Activated naive CD4-positive, alpha-beta T cell (primary cell): ENCODE measurements at regions not wholly inside any gene's neighbourhood (a gene's known extent, or its start where the extent isn't known, plus 50 kb on each side); places are given as distances from the start of the nearest gene placed in this dataset.
A peak's percentile ranks its signal among the peaks of the same experiment; 100 is the strongest.
"Not testable (repeated sequence)": the region's sequence is repeated elsewhere in the genome, so short reads cannot be mapped to it uniquely, and the experiment has no call there.

Experiments
- DNase-seq, 4 experiments: peaks; one replicate each; lab custom pipeline; 2025; lab: John Stamatoyannopoulos, UW

DNA sequence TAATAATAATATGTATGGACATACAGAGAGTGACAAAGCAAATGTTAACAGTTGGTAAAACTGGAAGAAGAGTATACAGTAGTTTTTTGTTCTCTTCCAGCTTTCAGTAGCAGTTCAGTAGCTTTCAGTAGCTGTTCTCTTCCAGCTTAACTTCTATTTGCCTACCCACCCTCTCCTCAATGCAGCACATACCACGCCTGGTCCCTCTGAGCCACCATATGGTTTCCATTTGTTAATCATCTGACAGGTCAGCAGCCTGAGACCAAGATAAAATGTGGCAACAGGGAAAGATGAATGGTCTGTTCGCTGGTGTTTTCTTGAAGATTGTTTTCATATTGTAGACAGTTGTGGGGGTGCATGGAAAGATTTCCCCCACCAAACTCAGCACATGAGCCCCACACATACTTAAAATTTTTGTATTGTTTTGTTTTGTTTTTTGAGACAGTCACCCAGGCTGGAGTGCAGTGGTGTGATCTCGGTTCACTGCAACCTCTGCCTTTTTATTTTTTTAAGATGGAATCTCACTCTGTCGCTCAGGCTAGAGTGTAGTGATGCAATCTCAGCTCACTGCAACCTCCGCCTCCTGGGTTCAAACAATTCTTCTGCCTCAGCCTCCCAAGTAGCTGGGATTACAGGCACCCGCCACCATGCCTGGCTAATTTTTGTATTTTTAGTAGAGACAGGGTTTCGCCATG is 56.8 kb downstream of the ATP6V0E2 start:
- DNase-seq = not testable (repeated sequence)

DNA sequence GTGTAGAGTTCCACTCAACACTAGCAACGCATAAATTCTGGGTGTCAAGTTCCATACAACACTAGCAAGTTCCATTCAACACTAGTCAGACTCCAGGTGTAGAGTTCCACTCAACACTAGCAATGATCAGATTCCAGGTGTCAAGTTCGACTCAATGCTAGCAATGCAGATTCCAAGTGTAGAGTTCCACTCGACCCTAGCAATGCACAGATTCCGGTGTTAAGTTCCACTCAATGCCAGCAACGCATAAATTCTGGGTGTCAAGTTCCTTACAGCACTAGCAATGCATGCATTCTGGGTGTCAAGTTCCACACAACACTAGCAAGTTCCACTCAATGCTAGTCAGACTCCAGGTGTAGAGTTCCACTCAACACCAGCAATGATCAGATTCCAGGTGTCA is 60.0 kb downstream of the ATP6V0E2 start:
- DNase-seq = not testable (repeated sequence)

DNA sequence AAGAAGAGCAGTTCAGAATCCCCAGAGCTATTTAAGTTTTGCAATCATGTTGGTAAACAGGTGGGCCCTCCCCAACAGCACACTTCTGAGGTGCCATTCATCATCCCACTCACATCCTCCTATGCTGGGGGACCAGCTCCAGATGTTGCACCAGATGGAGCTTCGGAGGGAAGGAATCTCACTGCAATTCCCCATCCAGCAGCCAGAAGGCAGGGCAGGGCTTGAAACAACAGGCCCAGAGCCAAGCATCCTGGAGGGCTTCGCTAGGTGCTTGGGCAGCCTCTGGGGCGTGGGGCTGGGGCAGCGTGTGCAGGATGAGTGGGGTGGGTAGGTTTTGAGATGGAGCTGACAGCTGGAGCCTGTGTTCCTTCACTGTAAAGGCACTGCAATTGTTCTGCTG is 73.6 kb downstream of the ATP6V0E2 start:
- DNase-seq = not testable (repeated sequence)

DNA sequence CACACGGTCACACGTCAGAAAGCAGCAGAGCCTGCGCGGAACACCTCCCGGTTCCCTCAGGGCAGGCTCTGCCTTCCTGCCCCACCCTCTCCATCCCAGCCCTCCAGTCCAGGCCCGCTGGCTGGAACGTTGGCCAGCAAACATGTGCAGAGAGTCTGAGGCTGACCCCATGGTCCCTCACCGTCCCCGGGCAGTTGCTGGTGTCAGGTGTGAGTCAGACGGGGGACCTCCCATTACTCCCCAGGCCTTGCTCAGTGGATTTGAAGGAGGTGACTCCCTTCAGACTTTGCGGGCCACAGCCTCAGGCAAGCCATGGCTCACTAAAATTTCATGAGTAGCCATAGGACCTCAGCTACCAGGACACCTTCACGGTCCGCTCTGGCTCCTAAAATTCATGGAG is 74.7 kb downstream of the ATP6V0E2 start:
- DNase-seq = not testable (repeated sequence)

DNA sequence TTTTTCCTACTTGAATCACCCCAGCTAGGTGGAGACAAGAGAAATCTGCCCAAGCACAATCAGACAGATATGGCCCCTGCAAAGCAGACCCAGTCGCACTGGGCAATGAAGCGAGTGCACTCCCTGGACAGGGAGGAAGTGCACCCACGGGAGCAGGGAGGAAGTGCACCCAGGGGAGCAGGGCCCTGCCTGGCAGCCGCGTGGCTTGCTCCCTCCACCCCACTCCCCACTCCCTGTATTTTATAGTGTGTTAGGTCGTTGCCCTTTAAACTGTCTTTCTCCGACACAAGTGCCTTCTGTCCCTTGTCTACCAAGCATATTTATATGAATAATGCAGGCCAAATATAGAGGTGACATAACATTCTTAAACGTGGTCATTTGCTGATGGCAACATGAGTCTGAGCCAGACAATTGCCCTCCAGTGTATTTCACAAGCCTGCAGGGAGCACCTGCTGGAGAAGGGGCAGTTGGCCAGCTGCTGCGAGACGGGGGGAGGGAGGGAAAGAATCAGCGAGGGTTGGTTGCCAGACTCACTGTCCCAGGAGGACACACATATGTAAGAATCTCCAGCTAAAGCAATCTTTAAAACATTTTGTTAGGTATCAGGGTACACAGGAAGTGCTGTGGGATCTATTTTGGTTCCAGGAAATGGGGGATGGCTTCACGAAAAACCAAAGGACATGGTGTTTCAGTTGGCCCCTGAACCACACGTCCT is 76.3 kb downstream of the ATP6V0E2 start:
- DNase-seq = not testable (repeated sequence)

DNA sequence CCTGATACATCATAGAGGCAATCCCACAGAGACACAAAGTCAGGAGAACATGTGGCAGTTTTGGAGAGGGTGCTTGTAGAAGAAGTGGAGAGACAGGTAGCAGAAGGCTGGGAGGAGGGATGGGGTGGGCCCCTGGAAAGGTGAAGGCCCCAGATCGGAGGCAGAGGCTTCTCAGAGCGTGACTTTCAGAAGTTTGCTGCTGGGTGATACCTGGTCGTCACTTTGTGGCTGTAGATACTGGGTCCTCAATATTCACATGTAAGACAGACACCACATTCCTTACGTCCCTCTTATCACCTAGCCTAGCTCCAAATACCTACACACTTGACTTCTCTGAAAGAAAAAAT is 76.8 kb downstream of the ATP6V0E2 start:
- DNase-seq = not testable (repeated sequence)

DNA sequence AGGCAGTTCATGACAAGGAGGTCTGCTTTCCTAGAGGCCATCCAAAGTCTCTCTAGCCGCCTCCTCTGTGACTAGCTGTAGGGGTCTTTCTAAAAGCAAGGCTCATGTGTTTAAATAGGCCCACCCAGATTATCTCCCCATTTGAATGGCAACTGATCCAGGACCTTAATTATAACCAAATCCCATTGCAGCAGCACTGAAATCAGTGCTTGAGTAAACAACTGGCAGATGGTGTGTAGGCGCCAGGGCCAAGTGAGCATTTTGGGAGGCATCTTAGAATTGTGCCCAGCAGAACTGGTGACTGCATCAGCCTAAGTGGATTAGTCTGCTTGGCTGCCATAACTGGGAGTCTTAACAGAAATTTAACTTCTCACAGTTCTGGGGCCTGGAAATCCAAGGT is 77.8 kb downstream of the ATP6V0E2 start:
- not testable (repeated sequence) for DNase-seq

DNA sequence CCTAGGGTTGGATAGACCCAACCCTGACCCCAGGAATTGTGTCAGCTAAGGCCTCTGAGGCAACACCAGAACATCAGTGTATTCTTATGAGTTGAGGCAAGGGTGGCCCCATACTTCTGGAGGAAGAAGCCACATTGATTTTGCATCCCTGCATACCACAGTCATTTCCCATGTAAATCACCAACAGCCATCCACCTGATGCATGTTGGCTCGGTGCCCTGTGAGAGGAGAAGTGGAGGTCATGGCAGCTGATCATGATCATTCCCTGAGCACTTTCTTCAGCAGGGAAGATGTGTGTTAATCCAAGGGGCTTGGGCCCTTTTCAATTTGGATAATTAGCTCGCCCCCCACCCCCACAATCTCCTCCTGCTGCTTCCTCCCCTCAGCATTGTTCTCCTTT is 85.1 kb downstream of the ATP6V0E2 start:
- not testable (repeated sequence) for DNase-seq

DNA sequence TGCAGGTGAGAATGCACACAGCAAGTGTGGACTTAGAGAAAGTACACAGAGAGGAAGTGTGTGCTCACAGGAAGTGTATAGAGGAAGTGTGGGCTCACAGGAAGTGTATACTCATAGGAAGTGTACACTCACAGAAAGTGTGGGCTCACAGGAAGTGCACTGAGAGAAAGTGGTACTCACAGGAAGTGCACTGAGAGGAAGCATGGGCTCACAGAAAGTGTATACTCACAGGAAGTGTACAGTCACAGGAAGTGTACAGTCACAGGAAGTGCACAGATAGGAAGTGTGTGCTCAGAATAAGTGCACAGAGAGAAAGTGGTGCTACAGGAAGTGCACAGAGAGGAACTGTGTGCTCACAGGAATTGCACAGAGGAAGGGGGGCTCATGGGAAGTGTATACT is 87.1 kb downstream of the ATP6V0E2 start:
- DNase-seq = not testable (repeated sequence)

DNA sequence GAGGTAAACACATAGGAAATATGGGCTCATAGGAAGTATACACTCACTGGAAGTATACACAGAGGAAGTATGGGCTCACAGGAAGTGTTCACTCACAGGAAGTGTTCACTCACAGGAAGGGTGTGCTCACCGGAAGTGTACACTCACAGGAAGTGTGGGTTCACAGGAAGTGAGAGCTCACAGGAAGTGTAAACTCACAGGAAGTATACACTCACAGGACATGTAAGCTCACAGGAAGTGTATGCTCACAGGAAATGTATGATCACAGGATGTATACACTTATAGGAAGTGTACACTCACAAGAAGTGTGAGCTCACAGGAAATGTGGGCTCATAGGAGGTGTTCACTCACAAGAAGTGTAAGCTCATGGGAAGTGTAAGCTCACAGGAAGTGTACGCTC is 88.1 kb downstream of the ATP6V0E2 start:
- DNase-seq = peak in 1 of 4 experiments; percentile 4

DNA sequence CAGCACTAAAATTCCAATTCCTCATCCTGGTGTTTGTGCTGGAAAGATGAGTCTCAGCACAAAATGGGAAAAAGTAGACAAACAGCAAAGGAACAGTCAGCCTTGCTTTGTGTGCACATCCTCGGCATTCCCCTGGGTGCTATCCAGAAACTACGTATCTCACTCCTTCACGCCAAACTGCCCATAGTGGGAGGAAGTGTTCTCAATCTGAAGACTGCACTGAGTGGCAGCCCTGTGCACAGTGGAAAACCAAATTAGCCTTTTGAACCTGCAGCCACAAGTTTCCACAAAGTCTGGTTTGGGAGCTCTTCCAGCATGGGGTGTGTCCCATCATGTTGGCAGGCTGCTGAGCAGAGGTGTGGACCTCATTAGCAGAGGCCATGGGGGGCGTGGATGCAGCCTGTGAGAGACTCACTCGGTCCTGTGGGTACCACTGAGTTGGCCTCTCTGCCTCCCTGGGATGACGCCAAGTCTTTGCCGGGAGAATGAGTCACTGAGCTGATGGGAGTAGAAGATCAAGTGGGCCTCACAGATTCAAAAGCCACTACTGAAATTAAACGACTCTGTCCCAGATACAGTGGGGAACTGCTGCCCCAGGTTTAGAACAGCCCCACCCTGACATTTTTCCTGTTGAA is 89.0 kb downstream of the ATP6V0E2 start:
- DNase-seq = not testable (repeated sequence)

DNA sequence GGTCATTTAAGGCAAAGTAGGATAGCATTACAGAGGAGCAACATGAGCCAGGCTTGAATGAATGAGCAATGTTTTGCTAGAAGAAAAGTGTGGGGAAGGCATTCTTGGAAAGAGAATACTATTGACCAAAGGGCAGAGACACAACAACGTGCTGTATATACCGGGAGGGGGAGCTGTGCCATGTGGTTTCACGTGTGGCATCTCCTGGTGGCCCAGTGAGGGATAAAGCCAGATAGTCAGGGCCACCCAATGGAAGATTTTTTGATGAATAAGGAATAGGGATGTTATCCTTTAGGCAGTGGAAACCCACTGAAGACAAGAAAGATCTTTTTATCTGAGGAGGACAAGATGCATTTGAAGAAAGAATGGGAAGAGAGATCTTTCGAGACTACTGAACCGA is 90.2 kb downstream of the ATP6V0E2 start:
- not testable (repeated sequence) for DNase-seq

DNA sequence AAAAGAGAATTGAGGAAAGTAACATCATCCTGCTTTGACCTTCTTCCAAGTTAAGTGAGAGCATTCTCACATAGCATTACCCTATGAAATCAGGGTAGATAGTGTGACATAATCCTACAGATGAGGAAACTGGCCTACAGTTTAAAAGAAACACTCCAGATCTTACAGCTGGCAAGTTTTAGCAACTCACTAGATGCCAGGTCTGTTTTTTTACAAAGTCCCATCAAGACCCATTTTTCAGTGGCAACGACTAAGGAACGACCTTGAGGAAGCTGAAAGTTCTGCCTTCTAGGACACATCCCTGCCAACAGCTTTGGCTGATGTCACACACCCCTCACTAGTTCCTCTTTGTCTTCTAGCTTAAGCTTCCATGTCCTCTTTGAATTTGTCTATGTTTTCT is 92.7 kb downstream of the ATP6V0E2 start:
- not testable (repeated sequence) for DNase-seq

DNA sequence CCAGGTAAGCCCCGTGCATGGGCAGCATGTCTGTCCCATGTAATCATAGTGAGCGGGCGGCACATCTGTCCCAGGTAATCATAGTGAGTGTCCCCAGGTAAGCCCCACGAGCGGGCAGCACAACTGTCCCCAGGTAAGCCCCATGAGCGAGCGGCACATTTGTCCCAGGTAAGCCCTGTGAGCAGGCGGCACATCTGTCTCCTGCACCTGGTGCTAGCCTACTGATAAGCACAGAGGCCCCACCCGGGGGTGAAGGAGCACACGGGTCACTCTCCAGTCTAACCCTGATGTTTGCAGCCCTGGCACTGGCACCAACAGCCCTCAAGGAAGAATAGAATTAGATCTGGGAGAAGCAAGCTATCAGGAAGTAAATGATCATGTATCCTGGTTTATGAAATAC is 99.2 kb downstream of the ATP6V0E2 start:
- DNase-seq = not testable (repeated sequence)

DNA sequence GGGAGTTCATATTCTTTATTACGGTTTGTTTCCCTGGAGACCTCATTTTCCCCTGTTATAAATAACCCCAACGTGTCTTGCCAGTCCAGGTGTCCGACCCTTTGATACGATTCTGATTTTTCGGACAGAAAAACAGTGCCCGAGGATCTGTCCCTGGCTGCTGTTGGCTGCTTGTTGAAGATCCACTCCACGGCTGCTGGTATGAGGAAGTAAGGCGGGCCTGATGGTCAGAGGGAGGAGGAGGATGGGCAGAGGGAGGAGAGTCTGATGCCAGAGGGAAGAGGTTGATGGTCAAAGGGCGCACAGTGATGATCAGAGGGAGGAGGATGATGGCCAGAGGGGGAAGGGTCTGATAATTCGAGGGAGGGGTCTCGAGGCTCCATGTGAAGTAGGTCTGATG is 99.9 kb downstream of the ATP6V0E2 start:
- not testable (repeated sequence) for DNase-seq

DNA sequence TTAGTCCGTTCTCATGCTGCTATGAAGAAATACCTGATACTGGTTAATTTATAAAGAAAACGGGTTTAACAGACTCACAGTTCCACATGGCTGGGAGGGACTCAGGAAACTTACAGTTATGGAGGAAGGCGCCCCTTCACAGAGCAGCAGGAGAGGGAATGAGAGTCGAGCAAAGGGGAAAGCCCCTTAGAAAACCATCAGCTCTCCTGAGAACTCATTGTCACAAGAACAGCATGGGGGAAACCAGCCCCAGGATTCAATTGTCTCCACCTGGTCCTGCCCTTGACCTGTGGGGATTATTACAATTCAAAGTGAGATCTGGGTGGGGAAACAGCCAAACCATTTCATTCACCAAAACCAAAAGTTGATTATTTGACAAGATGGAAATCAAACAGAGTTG is 101.8 kb downstream of the ATP6V0E2 start:
- DNase-seq = not testable (repeated sequence)

DNA sequence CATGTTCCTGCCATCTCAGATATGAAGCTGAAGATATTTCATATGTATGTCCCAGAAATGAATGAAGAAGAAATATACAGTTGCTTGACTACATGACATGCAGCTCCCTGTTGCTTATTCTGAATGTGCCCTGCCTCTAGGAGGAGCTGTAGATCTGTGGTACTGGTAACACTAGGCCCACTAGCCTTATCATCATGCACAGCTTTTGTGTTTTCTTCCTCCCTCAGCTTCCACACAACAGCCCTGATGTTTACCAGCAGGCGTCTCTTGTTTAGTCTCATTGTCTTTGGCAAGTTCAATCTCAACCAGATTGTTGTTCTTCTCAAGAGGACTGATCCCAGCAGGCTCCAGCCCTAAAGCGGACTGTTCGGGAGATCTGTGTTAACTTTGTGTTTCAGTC is 104.8 kb downstream of the ATP6V0E2 start:
- DNase-seq = not testable (repeated sequence)

DNA sequence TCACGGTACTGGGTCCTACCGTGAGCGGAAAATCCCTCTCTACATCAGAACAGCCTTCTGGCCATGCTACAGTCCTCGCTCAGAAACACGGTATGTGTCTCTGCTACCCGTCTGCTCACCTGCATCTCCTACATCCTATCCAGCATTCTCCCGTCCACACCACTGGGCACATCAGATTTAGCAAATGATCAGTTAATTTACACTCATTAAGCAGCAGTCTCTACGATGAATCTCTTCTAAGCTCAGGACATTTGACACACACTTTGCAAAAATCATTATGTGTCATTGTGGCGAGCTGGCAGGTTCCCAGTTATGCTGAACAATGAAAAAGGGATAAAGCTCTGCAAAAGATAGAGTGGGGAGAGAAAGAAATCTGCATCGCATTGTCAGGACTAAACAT is 105.2 kb downstream of the ATP6V0E2 start:
- not testable (repeated sequence) for DNase-seq

DNA sequence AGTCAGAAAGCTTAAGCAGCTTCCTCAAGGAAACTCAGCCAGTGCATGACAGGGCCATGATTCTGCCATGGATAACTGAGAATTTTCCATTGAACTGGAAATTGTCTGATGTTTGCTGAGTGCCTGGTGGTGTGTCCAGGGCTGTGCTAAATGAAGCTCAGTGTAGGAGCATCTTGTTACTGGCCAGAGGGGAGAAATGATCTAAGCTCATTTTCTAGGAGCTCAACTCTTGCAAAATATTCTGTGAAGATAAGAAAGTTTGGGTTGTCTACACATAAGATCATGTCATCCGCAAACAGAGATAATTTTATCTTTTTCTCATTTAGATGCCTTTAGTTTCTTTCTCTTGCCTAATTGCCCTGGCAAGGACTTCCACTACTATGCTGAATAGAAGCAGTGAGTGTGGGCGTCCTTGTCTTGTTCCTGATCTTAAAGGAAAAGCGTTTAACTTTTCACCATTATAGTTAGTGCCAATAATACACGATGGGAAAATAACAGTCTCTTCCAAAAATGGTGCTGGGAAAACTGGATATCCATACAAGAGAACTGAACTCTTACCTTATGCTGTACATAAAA is 108.9 kb downstream of the ATP6V0E2 start:
- DNase-seq = not testable (repeated sequence)

DNA sequence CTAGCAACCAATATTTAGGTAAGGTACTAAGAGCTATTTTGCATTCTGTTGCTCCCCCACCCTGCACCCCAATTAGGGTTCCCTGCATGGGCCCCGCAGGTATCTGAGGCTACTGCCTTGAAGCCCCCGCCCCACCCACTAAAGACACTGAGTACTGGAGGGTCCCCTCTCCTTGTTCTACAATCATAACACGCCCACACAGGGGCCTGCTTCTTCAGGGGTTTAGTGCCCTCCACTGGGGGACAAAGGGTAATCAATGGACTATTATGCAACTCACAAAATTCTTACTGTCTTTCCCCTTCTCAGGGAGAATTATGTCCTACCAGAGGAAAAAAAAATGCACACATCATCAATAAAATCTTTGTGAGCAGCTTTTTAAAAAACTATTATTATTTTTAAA is 113.1 kb downstream of the ATP6V0E2 start:
- not testable (repeated sequence) for DNase-seq

DNA sequence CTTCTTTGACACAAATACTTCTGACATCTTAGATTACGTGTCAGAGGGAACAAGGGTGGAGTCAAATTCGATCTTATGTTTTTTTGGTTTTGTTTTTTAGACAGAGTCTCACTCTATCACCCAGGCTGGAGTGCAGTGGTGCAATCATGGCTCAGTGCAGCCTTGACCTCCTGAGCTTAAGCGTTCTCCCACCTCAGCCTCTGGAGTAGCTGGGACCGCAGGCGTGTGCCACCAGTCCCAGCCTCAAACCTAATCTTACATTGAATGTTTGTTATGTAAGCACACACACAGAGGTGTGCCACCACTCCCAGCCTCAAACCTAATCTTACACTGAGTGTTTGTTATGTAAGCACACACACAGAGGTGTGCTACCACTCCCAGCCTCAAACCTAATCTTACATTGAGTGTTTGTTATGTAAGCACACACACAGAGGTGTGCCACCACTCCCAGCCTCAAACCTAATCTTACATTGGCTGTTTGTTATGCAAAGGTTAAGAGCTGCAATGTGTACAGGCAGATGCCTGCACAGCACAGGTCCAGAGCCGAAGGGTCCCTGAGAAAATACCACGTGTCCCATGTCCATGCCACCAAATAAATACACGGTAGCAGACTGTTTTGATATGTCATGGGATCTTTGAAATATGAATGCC is 118.0 kb downstream of the ATP6V0E2 start:
- not testable (repeated sequence) for DNase-seq

DNA sequence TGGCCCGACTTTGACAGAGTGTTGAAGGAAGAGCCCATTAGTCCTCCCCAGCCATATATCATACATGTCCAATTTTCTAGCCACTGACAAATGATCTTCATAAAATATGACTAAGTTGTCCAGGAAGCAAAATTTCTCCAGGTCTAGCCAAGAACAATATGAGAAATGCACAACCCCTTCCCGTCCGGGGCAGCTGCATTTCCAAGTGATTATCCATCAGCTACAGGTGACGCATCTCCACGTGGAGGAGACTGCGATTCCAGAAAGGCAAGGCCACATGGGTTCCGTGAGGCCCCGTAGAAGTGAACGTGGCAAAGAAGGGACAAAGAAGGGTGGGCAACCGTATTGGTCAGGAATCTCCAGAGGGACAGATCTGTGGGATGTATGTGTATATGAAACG is 118.6 kb downstream of the ATP6V0E2 start:
- DNase-seq = not testable (repeated sequence)
